NB4 (cell line): ENCODE measurements at regions not wholly inside any gene's neighbourhood (a gene's known extent, or its start where the extent isn't known, plus 50 kb on each side); places are given as distances from the start of the nearest gene placed in this dataset.

Source experiments
- DNase-seq: peaks from one replicate; pipeline ENCODE4 v3.0.0; 2010; ENCODE audit warnings: low read depth
- H3K4me3 ChIP-seq: one replicate; pipeline ENCODE4 v1.5.1; 2011; ENCODE audit warnings: mild to moderate bottlenecking, low read depth, low read length, moderate library complexity
- CTCF ChIP-seq: IDR thresholded peaks from one replicate; pipeline ENCODE4 v1.5.1; 2012; ENCODE audit warnings: low read depth, low read length
- MAX ChIP-seq: IDR thresholded peaks from 2 replicates; pipeline ENCODE4 v1.6.1; 2011; ENCODE audit warnings: low read depth, low read length
- MYC ChIP-seq: IDR thresholded peaks from 2 replicates; pipeline ENCODE4 v1.6.1; 2011; ENCODE audit warnings: low read depth, low read length
- POLR2A ChIP-seq: IDR thresholded peaks from 2 replicates; pipeline ENCODE4 v1.6.1; 2011; ENCODE audit warnings: mild to moderate bottlenecking; ENCODE audit not compliant: insufficient read length; ENCODE audit errors: extremely low read depth

GRCh38 chr9:3773362-3774060 lies 247.7 kb upstream of the RFX3 start:
- TF ChIP-seq MYC (no peak), MAX (no peak), POLR2A (no peak), CTCF (no peak)
- H3K4me3 ChIP-seq, result no peak overlapping the region
- no peak for DNase-seq

- TF ChIP-seq MAX, result no peak
- no peak for TF ChIP-seq CTCF
- TF ChIP-seq MYC, result no peak
- no peak for TF ChIP-seq POLR2A
- no peak for DNase-seq
- no peak overlapping the region for H3K4me3 ChIP-seq
Observed at GRCh38 chr9:3769646-3770045, 243.8 kb upstream of the RFX3 start.

GRCh38 chr9:3768712-3769457 lies 243.1 kb upstream of the RFX3 start:
- DNase-seq, result no peak
- H3K4me3 ChIP-seq, result no peak overlapping the region
- TF ChIP-seq CTCF (no peak), POLR2A (no peak), MAX (no peak), MYC (no peak)

GRCh38 chr9:3768286-3768685 lies 242.5 kb upstream of the RFX3 start:
- H3K4me3 ChIP-seq, result no peak overlapping the region
- no peak for TF ChIP-seq MAX
- no peak for TF ChIP-seq POLR2A
- TF ChIP-seq CTCF, result no peak
- no peak for TF ChIP-seq MYC
- no peak for DNase-seq

- DNase-seq, result no peak
- TF ChIP-seq MAX (no peak), CTCF (no peak), MYC (no peak), POLR2A (no peak)
- H3K4me3 ChIP-seq, result no peak overlapping the region
Observed at GRCh38 chr9:3762076-3762475, 236.3 kb upstream of the RFX3 start.
